ENCODE measurements at regions not wholly inside any gene's neighbourhood (a gene's known extent, or its start where the extent isn't known, plus 50 kb on each side); places are given as distances from the start of the nearest gene placed in this dataset.
A peak's percentile ranks its signal among the peaks of the same experiment; 100 is the strongest.

GRCh38 chr7:3196629-3197400 lies 104.2 kb upstream of the SDK1 start:
- no peak for DNase-seq

- no peak for DNase-seq
Observed at GRCh38 chr7:3197567-3198213, 103.4 kb upstream of the SDK1 start.

- DNase-seq: no peak
Observed at GRCh38 chr7:3198316-3198715, 102.7 kb upstream of the SDK1 start.

- peak; percentile 10 for DNase-seq
Observed at GRCh38 chr7:3200504-3200903, 100.5 kb upstream of the SDK1 start.

- no peak for DNase-seq
Observed at GRCh38 chr7:3201306-3201705, 99.7 kb upstream of the SDK1 start.

- DNase-seq: peak; percentile 11
Observed at GRCh38 chr7:3201937-3202710, 98.9 kb upstream of the SDK1 start.

GRCh38 chr7:3204526-3204925 lies 96.5 kb upstream of the SDK1 start:
- DNase-seq: no peak

- no peak for DNase-seq
Observed at GRCh38 chr7:3206101-3206500, 95.0 kb upstream of the SDK1 start.

GRCh38 chr7:3206771-3207191 lies 94.3 kb upstream of the SDK1 start:
- DNase-seq: no peak

- DNase-seq: no peak
Observed at GRCh38 chr7:3207387-3207902, 93.6 kb upstream of the SDK1 start.

- no peak for DNase-seq
Observed at GRCh38 chr7:3210531-3210930, 90.5 kb upstream of the SDK1 start.

GRCh38 chr7:3214090-3214413 lies 87.0 kb upstream of the SDK1 start:
- no peak for DNase-seq

GRCh38 chr7:3215624-3216585 lies 85.1 kb upstream of the SDK1 start:
- DNase-seq: no peak

- no peak for DNase-seq
Observed at GRCh38 chr7:3217166-3217565, 83.9 kb upstream of the SDK1 start.

- no peak for DNase-seq
Observed at GRCh38 chr7:3218411-3219225, 82.4 kb upstream of the SDK1 start.

- no peak for DNase-seq
Observed at GRCh38 chr7:3229904-3230470, 71.1 kb upstream of the SDK1 start.

GRCh38 chr7:3230908-3231307 lies 70.1 kb upstream of the SDK1 start:
- no peak for DNase-seq

GRCh38 chr7:3232228-3232627 lies 68.8 kb upstream of the SDK1 start:
- DNase-seq: no peak

GRCh38 chr7:3233301-3233700 lies 67.8 kb upstream of the SDK1 start:
- no peak for DNase-seq

GRCh38 chr7:3234051-3234450 lies 67.0 kb upstream of the SDK1 start:
- no peak for DNase-seq

- DNase-seq: no peak
Observed at GRCh38 chr7:3234851-3235250, 66.2 kb upstream of the SDK1 start.

Data from inflammatory macrophage treated with lipopolysaccharide for 4 hours (primary cell).